SK-N-MC (cell line): ENCODE measurements at regions not wholly inside any gene's neighbourhood (a gene's known extent, or its start where the extent isn't known, plus 50 kb on each side); places are given as distances from the start of the nearest gene placed in this dataset.

ENCODE experiments used
- EZH2 ChIP-seq: fragments of 200-600 bp; sonication (generic); IDR thresholded peaks from one replicate; pipeline ENCODE4 v1.6.1; 2017; ENCODE audit warnings: antibody characterized with exemption
- FOXP2 ChIP-seq: optimal IDR thresholded peaks from 2 replicates; pipeline ENCODE3; 2011; ENCODE audit warnings: mild to moderate bottlenecking, moderate library complexity; ENCODE audit not compliant: insufficient read depth; ENCODE audit errors: extremely low read length, control extremely low read depth
- POLR2AphosphoS5 ChIP-seq: IDR thresholded peaks from 2 replicates; pipeline ENCODE4 v1.6.1; 2012; ENCODE audit warnings: mild to moderate bottlenecking, low read depth, low read length, borderline replicate concordance

GRCh38 chr11:76269661-76270261, 63.5 kb upstream of the WNT11 start:
- no peak for TF ChIP-seq POLR2AphosphoS5
- TF ChIP-seq EZH2: no peak
- TF ChIP-seq FOXP2: no peak
